GM20431 (cell line): ENCODE measurements at regions not wholly inside any gene's neighbourhood (a gene's known extent, or its start where the extent isn't known, plus 50 kb on each side); places are given as distances from the start of the nearest gene placed in this dataset.

Experiments
- in situ Hi-C: fragments of 300-500 bp; cut with MseI, MboI; formaldehyde crosslinking; loops from one replicate; pipeline ENCODE4 v1.15.0; 2020; ENCODE audit warnings: low sequenced_read_pairs; ENCODE audit not compliant: unreplicated experiment

- in situ Hi-C loops, result loop anchor here (25.0 kb wide), 1 partner anchor 756 kb away; the partner anchor contains the start of gene DYTN
Measured at GRCh38 chr2:207468488-207468887, 61.3 kb upstream of the CREB1 start.

GRCh38 chr2:207469451-207469850, 60.3 kb upstream of the CREB1 start:
- in situ Hi-C loops, result loop anchor here (25.0 kb wide), 1 partner anchor 757 kb away; the partner anchor contains the start of gene DYTN

DNA sequence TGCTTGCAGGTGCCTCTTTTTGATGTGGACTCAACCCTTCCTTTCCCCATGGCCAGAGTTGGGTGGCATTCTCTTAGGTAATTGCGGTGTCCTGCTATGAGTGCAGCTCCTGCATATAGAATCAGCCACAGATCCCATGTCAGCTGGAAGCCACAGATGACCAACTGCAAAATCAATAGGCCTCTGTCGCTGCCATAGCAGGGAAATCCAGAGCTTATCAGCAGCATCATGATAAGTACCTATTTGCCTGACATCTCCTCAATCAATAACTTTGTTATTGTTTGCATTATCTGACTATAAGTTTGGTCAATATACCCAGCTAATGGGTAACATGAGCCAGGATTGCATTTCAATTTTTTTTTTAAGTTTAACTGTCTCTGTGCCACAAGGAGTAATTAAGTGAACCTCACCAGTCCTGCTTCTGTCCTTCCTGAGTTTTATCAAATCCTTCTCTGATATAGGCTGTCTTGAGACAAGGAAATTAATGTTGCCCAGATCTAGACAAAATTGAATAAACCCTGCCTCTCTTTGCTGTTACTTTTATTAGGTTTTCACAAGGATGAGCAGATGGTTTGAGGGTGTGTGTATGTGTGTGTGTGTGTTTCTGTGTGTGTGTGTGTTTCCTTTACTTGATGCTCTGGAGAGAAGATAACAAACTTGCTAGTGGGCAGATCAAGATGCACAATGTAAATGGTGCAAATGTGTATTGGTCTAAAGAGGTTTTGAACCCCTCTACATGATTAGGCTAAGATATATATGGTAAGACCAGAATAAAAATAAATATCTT, 59.6 kb upstream of the CREB1 start:
- in situ Hi-C loops, result loop anchor here (10.0 to 25.0 kb wide), 2 partner anchors 665 to 758 kb away; partner anchors contain the start of gene DYTN

- in situ Hi-C loops, result loop anchor here (10.0 to 25.0 kb wide), 2 partner anchors 666 to 759 kb away; partner anchors contain the start of gene DYTN
Measured at GRCh38 chr2:207471261-207471660, 58.5 kb upstream of the CREB1 start.

GRCh38 chr2:207472343-207473048, 57.3 kb upstream of the CREB1 start:
- in situ Hi-C loops, result loop anchor here (10.0 to 25.0 kb wide), 2 partner anchors 668 to 760 kb away; partner anchors contain the start of gene DYTN

GRCh38 chr2:207473049-207473930, 56.5 kb upstream of the CREB1 start:
- in situ Hi-C loops, result loop anchor here (10.0 to 25.0 kb wide), 2 partner anchors 668 to 761 kb away; partner anchors contain the start of gene DYTN

DNA sequence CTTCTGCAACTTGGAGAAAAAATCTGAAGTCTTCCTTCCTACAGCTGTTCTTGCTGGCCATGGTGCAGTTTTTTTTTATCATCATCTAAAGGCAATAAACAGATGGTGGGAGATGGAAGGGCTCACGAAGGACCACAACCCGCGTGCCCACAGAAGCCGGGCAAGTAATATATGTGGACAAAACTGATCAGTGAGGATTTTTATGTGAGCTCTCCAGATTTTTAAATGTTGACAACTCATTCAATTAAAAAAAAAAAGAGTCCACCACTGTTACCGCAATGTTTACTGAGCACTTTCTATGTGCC, 55.9 kb upstream of the CREB1 start:
- in situ Hi-C loops, result loop anchor here (10.0 to 25.0 kb wide), 2 partner anchors 669 to 762 kb away; partner anchors contain the start of gene DYTN

DNA sequence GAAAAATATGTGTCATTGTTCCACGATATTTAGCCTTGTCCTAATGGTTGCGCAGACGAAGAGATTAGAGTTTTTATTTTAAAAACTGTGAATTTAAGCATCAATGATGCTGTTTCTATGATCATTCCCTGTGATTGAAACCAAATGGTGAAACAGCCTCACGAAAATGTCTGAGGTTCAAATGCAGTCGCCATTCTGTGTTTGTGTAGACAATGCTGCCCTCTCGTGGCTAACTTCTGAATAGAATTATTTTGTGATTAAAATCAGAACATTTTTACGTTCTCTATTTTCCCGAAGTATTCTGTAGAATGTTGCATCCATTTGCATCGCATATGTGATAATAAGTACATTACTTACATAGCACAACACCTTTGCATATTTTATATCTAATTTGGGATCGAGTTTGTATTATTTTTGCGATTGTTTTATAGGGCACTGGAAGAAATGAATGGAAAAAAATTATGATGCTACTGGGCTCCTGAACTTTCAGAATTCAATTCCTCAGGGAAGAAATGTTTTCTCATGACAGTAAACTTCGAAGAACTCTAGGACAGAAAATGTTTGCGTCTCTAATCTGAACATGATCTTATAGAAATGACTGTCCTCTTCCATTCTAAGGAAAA, 54.8 kb upstream of the CREB1 start:
- in situ Hi-C loops, result loop anchor here (10.0 to 25.0 kb wide), 2 partner anchors 670 to 763 kb away; partner anchors contain the start of gene DYTN

DNA sequence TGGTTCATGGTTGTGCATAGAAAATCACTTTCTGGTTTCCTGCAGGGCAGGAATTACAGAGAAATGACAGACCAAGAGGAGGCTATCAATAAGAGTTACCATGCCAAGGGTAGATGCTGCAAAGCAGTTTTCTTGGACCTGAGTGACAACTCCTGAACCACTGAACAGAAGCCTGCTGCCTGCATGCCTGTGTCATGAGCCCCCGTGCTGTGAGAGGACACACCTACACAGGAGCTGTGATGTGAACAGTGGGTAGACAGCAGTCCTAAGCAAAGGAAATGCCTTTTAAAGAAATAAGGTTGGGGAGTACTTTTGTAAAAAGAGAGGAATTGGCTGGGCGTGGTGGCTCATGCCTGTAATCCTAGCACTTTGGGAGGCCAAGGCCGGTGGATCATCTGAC, 54.2 kb upstream of the CREB1 start:
- in situ Hi-C loops, result loop anchor here (10.0 kb wide), 1 partner anchor 671 kb away; no protein-coding TSS in a partner anchor

GRCh38 chr2:207477896-207478295, 51.9 kb upstream of the CREB1 start:
- in situ Hi-C loops, result loop anchor here (10.0 kb wide), 1 partner anchor 673 kb away; no protein-coding TSS in a partner anchor

GRCh38 chr2:207478572-207478971, 51.2 kb upstream of the CREB1 start:
- in situ Hi-C loops, result loop anchor here (10.0 kb wide), 1 partner anchor 674 kb away; no protein-coding TSS in a partner anchor

- in situ Hi-C loops, result loop anchor here (10.0 kb wide), 1 partner anchor 674 kb away; no protein-coding TSS in a partner anchor
Measured at GRCh38 chr2:207479198-207479785, 50.5 kb upstream of the CREB1 start.
